ENCODE measurements at regions not wholly inside any gene's neighbourhood (a gene's known extent, or its start where the extent isn't known, plus 50 kb on each side); places are given as distances from the start of the nearest gene placed in this dataset.

DNA sequence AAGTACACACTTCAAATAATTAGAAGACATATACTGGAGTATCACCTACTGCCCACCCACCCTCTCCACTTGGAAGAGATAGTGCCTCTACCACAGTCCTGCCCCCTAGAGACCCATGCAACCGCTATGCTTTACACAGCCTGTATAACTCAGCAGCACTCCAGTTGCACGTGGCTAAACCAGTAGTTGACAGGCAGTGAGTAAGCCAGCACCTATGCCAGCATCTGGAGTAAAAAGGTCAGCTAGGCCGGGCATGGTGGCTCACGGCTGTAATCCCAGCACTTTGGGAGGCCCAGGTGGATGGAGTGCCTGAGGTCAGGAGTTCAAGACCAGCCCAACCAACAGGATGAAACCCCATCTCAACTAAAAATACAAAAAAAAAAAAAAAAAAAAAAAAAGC is 356.4 kb downstream of the NR2F1-AS1 start:
- TF ChIP-seq, protein P1, sequence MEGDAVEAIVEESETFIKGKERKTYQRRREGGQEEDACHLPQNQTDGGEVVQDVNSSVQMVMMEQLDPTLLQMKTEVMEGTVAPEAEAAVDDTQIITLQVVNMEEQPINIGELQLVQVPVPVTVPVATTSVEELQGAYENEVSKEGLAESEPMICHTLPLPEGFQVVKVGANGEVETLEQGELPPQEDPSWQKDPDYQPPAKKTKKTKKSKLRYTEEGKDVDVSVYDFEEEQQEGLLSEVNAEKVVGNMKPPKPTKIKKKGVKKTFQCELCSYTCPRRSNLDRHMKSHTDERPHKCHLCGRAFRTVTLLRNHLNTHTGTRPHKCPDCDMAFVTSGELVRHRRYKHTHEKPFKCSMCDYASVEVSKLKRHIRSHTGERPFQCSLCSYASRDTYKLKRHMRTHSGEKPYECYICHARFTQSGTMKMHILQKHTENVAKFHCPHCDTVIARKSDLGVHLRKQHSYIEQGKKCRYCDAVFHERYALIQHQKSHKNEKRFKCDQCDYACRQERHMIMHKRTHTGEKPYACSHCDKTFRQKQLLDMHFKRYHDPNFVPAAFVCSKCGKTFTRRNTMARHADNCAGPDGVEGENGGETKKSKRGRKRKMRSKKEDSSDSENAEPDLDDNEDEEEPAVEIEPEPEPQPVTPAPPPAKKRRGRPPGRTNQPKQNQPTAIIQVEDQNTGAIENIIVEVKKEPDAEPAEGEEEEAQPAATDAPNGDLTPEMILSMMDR (IDR thresholded peaks at IDR 0.05) = no peak
- no peak for TF ChIP-seq ZFX (IDR thresholded peaks at IDR 0.05; ENCODE audit: borderline replicate concordance)
